ENCODE measurements at regions not wholly inside any gene's neighbourhood (a gene's known extent, or its start where the extent isn't known, plus 50 kb on each side); places are given as distances from the start of the nearest gene placed in this dataset.

DNA sequence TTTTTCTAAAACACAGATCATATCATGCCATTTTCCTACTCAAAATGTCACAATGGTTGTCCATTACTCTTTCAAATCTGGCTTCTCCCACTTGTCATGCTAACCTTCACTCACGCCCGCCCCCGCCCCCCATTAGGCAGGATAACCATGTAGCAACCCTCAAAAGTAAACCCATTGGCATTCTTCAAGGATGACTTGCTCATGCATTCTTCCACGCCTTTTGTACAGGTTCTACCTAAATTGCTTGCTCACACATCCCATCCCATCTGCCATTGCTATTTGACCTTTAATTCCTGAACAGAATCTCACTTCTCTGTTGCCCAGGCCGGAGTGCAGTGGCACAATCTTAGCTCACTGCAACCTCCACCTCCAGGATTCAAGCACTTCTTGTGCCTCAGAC is 389.3 kb downstream of the MCTP2 start:
- TF ChIP-seq EZH2phosphoT487 (IDR thresholded peaks at IDR 0.05; ENCODE audit: borderline replicate concordance) = no peak
- TF ChIP-seq, protein P1, sequence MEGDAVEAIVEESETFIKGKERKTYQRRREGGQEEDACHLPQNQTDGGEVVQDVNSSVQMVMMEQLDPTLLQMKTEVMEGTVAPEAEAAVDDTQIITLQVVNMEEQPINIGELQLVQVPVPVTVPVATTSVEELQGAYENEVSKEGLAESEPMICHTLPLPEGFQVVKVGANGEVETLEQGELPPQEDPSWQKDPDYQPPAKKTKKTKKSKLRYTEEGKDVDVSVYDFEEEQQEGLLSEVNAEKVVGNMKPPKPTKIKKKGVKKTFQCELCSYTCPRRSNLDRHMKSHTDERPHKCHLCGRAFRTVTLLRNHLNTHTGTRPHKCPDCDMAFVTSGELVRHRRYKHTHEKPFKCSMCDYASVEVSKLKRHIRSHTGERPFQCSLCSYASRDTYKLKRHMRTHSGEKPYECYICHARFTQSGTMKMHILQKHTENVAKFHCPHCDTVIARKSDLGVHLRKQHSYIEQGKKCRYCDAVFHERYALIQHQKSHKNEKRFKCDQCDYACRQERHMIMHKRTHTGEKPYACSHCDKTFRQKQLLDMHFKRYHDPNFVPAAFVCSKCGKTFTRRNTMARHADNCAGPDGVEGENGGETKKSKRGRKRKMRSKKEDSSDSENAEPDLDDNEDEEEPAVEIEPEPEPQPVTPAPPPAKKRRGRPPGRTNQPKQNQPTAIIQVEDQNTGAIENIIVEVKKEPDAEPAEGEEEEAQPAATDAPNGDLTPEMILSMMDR (conservative IDR thresholded peaks at IDR 0.05; ENCODE audit: low read length) = no peak

GRCh38 chr15:94621736-94622135 is 390.4 kb downstream of the MCTP2 start:
- Histone ChIP-seq H3K9me3 (ENCODE audit: insufficient read depth, low read depth, low read length) (no peaks in the 10 kb centered on the region), H3K9ac (ENCODE audit: low read depth, low read length, poor library complexity, severe bottlenecking) (no peak overlapping the region), H3K36me3 (ENCODE audit: insufficient read depth, low read length) (no peaks in the 10 kb centered on the region), H3K27me3 (ENCODE audit: insufficient read depth, low read length, poor library complexity, severe bottlenecking) (peaks cover under 1% of the 10 kb centered on the region), H3K9me2 (replicated peaks; ENCODE audit: low read depth, low read length) (no peaks in the 10 kb centered on the region), H3K4me3 (ENCODE audit: low read length, poor library complexity, severe bottlenecking) (no peak overlapping the region), H2AFZ (ENCODE audit: low read length) (no peak overlapping the region), H4K20me1 (ENCODE audit: insufficient read depth, low read length, poor library complexity, severe bottlenecking) (no peaks in the 10 kb centered on the region), H3F3A (ENCODE audit: low read depth) (no peaks in the 10 kb centered on the region), H3K4me1 (ENCODE audit: insufficient read depth, low read length, poor library complexity, severe bottlenecking) (no peaks in the 10 kb centered on the region), H3K4me2 (ENCODE audit: low read depth, low read length, poor library complexity, severe bottlenecking) (no peak overlapping the region), H3K79me2 (ENCODE audit: insufficient read depth, low read length) (no peaks in the 10 kb centered on the region)
- TF ChIP-seq EZH2phosphoT487 (IDR thresholded peaks at IDR 0.05; ENCODE audit: borderline replicate concordance) = no peak
- TF ChIP-seq, protein P1 (conservative IDR thresholded peaks at IDR 0.05; ENCODE audit: low read length) = no peak

More for the DNA sequence above, 389.3 kb downstream of the MCTP2 start:
- no peaks in the 10 kb centered on the region for H3K9me2 ChIP-seq (replicated peaks; ENCODE audit: low read depth, low read length)
- no peak overlapping the region for H3K4me3 ChIP-seq (ENCODE audit: low read length, poor library complexity, severe bottlenecking)
- H3K36me3 ChIP-seq (ENCODE audit: insufficient read depth, low read length) = no peaks in the 10 kb centered on the region
- no peak overlapping the region for H3K9ac ChIP-seq (ENCODE audit: low read depth, low read length, poor library complexity, severe bottlenecking)
- H3K4me1 ChIP-seq (ENCODE audit: insufficient read depth, low read length, poor library complexity, severe bottlenecking) = no peaks in the 10 kb centered on the region
- H3K9me3 ChIP-seq (ENCODE audit: insufficient read depth, low read depth, low read length) = no peaks in the 10 kb centered on the region
- H3K79me2 ChIP-seq (ENCODE audit: insufficient read depth, low read length) = no peaks in the 10 kb centered on the region
- H3F3A ChIP-seq (ENCODE audit: low read depth) = no peaks in the 10 kb centered on the region
- no peaks in the 10 kb centered on the region for H4K20me1 ChIP-seq (ENCODE audit: insufficient read depth, low read length, poor library complexity, severe bottlenecking)
- no peak overlapping the region for H3K4me2 ChIP-seq (ENCODE audit: low read depth, low read length, poor library complexity, severe bottlenecking)
- no peak overlapping the region for H2AFZ ChIP-seq (ENCODE audit: low read length)
- peaks cover 11% of the 10 kb centered on the region for H3K27me3 ChIP-seq (ENCODE audit: insufficient read depth, low read length, poor library complexity, severe bottlenecking)

DNA sequence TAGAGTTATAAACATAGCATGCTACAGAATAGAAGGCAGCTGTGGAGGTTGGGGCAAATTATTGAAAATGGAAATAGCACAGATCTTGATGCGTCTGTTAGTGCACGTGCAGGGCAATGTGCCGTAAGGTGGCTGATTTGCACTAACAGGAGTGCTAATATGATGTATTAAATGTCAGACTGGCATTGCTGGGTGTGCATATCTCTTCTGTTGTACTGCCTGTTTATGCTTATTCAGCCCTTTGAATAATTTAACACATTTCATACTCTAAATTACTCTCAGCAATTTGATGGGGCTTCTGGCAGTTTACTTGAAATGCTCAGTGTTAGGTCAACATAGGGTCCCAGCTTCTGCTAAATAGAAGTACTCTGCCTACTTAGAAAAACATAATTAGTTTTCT is 395.6 kb downstream of the MCTP2 start:
- no peaks in the 10 kb centered on the region for H4K20me1 ChIP-seq (ENCODE audit: insufficient read depth, low read length, poor library complexity, severe bottlenecking)

More for the DNA sequence above, 395.6 kb downstream of the MCTP2 start:
- Histone ChIP-seq H2AFZ (ENCODE audit: low read length) (no peak overlapping the region), H3K36me3 (ENCODE audit: insufficient read depth, low read length) (no peaks in the 10 kb centered on the region), H3K27me3 (ENCODE audit: insufficient read depth, low read length, poor library complexity, severe bottlenecking) (no peaks in the 10 kb centered on the region), H3K4me1 (ENCODE audit: insufficient read depth, low read length, poor library complexity, severe bottlenecking) (no peaks in the 10 kb centered on the region), H3F3A (ENCODE audit: low read depth) (no peaks in the 10 kb centered on the region), H3K9me2 (replicated peaks; ENCODE audit: low read depth, low read length) (no peaks in the 10 kb centered on the region), H3K4me3 (ENCODE audit: low read length, poor library complexity, severe bottlenecking) (no peak overlapping the region), H3K9ac (ENCODE audit: low read depth, low read length, poor library complexity, severe bottlenecking) (no peak overlapping the region), H3K4me2 (ENCODE audit: low read depth, low read length, poor library complexity, severe bottlenecking) (no peak overlapping the region), H3K9me3 (ENCODE audit: insufficient read depth, low read depth, low read length) (no peaks in the 10 kb centered on the region), H3K79me2 (ENCODE audit: insufficient read depth, low read length) (no peaks in the 10 kb centered on the region)
- no peak for TF ChIP-seq EZH2phosphoT487 (IDR thresholded peaks at IDR 0.05; ENCODE audit: borderline replicate concordance)
- TF ChIP-seq, protein P1 (conservative IDR thresholded peaks at IDR 0.05; ENCODE audit: low read length) = no peak
